ENCODE measurements at regions not wholly inside any gene's neighbourhood (a gene's known extent, or its start where the extent isn't known, plus 50 kb on each side); places are given as distances from the start of the nearest gene placed in this dataset.
A peak's percentile ranks its signal among the peaks of the same experiment; 100 is the strongest.
"Not testable (repeated sequence)": the region's sequence is repeated elsewhere in the genome, so short reads cannot be mapped to it uniquely, and the experiment has no call there.

- Histone ChIP-seq H3K36me3 (ENCODE audit: insufficient read depth, low read length) (no peaks in the 10 kb centered on the region), H3K4me2 (ENCODE audit: insufficient read depth, low read length) (peak overlapping the region; percentile 53), H4K20me1 (ENCODE audit: insufficient read depth, low read length) (no peaks in the 10 kb centered on the region), H2AFZ (ENCODE audit: low read length) (peak overlapping the region; percentile 87), H3K27me3 (ENCODE audit: insufficient read depth, low read length) (no peaks in the 10 kb centered on the region), H3K27ac (ENCODE audit: low read depth, low read length) (peak overlapping the region; percentile 21), H3K4me3 (ENCODE audit: insufficient read depth, low read length) (no peak overlapping the region), H3K9me3 (ENCODE audit: low read depth, low read length) (no peaks in the 10 kb centered on the region), H3K4me1 (ENCODE audit: insufficient read depth, low read length) (peaks cover 20% of the 10 kb centered on the region), H3K79me2 (ENCODE audit: insufficient read depth, low read length) (no peaks in the 10 kb centered on the region)
- TF ChIP-seq CTCF (IDR thresholded peaks at IDR 0.05; ENCODE audit: extremely low read depth, low read depth, low read length): peak; percentile 35
- peak; percentile 77 for DNase-seq (ENCODE audit: insufficient read length, low spot score, missing footprints)
Measured at GRCh38 chr6:154937306-154938220, 57.6 kb upstream of the TIAM2 start.

GRCh38 chr6:154938221-154938580 is 56.9 kb upstream of the TIAM2 start:
- Histone ChIP-seq H3K4me2 (ENCODE audit: insufficient read depth, low read length) (peak overlapping the region; percentile 53), H3K36me3 (ENCODE audit: insufficient read depth, low read length) (no peaks in the 10 kb centered on the region), H3K4me1 (ENCODE audit: insufficient read depth, low read length) (peaks cover 14% of the 10 kb centered on the region), H3K4me3 (ENCODE audit: insufficient read depth, low read length) (no peak overlapping the region), H4K20me1 (ENCODE audit: insufficient read depth, low read length) (no peaks in the 10 kb centered on the region), H2AFZ (ENCODE audit: low read length) (peak overlapping the region; percentile 87), H3K27me3 (ENCODE audit: insufficient read depth, low read length) (no peaks in the 10 kb centered on the region), H3K9me3 (ENCODE audit: low read depth, low read length) (no peaks in the 10 kb centered on the region), H3K27ac (ENCODE audit: low read depth, low read length) (no peak overlapping the region), H3K79me2 (ENCODE audit: insufficient read depth, low read length) (no peaks in the 10 kb centered on the region)
- DNase-seq (ENCODE audit: insufficient read length, low spot score, missing footprints): peak; percentile 5
- TF ChIP-seq CTCF (IDR thresholded peaks at IDR 0.05; ENCODE audit: extremely low read depth, low read depth, low read length): no peak

- H3K4me2 ChIP-seq (ENCODE audit: insufficient read depth, low read length); H3K27ac ChIP-seq (ENCODE audit: low read depth, low read length); H3K9me3 ChIP-seq (ENCODE audit: low read depth, low read length); H4K20me1 ChIP-seq (ENCODE audit: insufficient read depth, low read length); H3K79me2 ChIP-seq (ENCODE audit: insufficient read depth, low read length); H3K27me3 ChIP-seq (ENCODE audit: insufficient read depth, low read length); H2AFZ ChIP-seq (ENCODE audit: low read length); DNase-seq (ENCODE audit: insufficient read length, low spot score, missing footprints); H3K36me3 ChIP-seq (ENCODE audit: insufficient read depth, low read length); H3K4me3 ChIP-seq (ENCODE audit: insufficient read depth, low read length): not testable (repeated sequence)
- H3K4me1 ChIP-seq (ENCODE audit: insufficient read depth, low read length): peaks cover 10% of the 10 kb centered on the region
Measured at GRCh38 chr6:154938727-154939285, 56.3 kb upstream of the TIAM2 start.

GRCh38 chr6:154942770-154943169 is 52.3 kb upstream of the TIAM2 start:
- Histone ChIP-seq H3K79me2 (ENCODE audit: insufficient read depth, low read length) (no peaks in the 10 kb centered on the region), H2AFZ (ENCODE audit: low read length) (no peak overlapping the region), H3K4me1 (ENCODE audit: insufficient read depth, low read length) (peaks cover 3% of the 10 kb centered on the region), H3K4me3 (ENCODE audit: insufficient read depth, low read length) (no peak overlapping the region), H3K36me3 (ENCODE audit: insufficient read depth, low read length) (peaks cover 4% of the 10 kb centered on the region), H4K20me1 (ENCODE audit: insufficient read depth, low read length) (no peaks in the 10 kb centered on the region), H3K4me2 (ENCODE audit: insufficient read depth, low read length) (no peak overlapping the region), H3K27me3 (ENCODE audit: insufficient read depth, low read length) (no peaks in the 10 kb centered on the region), H3K9me3 (ENCODE audit: low read depth, low read length) (no peaks in the 10 kb centered on the region), H3K27ac (ENCODE audit: low read depth, low read length) (no peak overlapping the region)
- no peak for TF ChIP-seq CTCF (IDR thresholded peaks at IDR 0.05; ENCODE audit: extremely low read depth, low read depth, low read length)
- peak; percentile 9 for DNase-seq (ENCODE audit: insufficient read length, low spot score, missing footprints)

Measured in osteoblast (primary cell).